NOMO-1 treated with dmso at 0.1 percent for 144 hours (cell line): ENCODE measurements at regions not wholly inside any gene's neighbourhood (a gene's known extent, or its start where the extent isn't known, plus 50 kb on each side); places are given as distances from the start of the nearest gene placed in this dataset.
"Not testable (repeated sequence)": the region's sequence is repeated elsewhere in the genome, so short reads cannot be mapped to it uniquely, and the experiment has no call there.

Source experiments
- DNase-seq: peaks from one replicate; lab custom pipeline; 2025; ENCODE audit not compliant: unreplicated experiment; lab: John Stamatoyannopoulos, UW

GRCh38 chr15:100720406-100720967, 118.1 kb downstream of the ASB7 start:
- no peak for DNase-seq

GRCh38 chr15:100721758-100722550, 119.6 kb downstream of the ASB7 start:
- peak; percentile 80 for DNase-seq

GRCh38 chr15:100722551-100723314, 120.3 kb downstream of the ASB7 start:
- DNase-seq, result no peak

- DNase-seq, result no peak
Observed at GRCh38 chr15:100723315-100723801, 121.0 kb downstream of the ASB7 start.

- no peak for DNase-seq
Observed at GRCh38 chr15:100725121-100726069, 123.0 kb downstream of the ASB7 start.

- DNase-seq, result no peak
Observed at GRCh38 chr15:100726070-100726420, 123.7 kb downstream of the ASB7 start.

GRCh38 chr15:100726421-100727190, 124.2 kb downstream of the ASB7 start:
- DNase-seq, result no peak

GRCh38 chr15:100727291-100727851, 125.0 kb downstream of the ASB7 start:
- no peak for DNase-seq

GRCh38 chr15:100728371-100729201, 126.2 kb downstream of the ASB7 start:
- DNase-seq, result no peak

GRCh38 chr15:100729461-100729860, 127.1 kb downstream of the ASB7 start:
- no peak for DNase-seq

- no peak for DNase-seq
Observed at GRCh38 chr15:100730129-100730528, 127.7 kb downstream of the ASB7 start.

GRCh38 chr15:100730655-100731266, 128.4 kb downstream of the ASB7 start:
- DNase-seq, result no peak

- DNase-seq, result no peak
Observed at GRCh38 chr15:100731267-100732152, 129.1 kb downstream of the ASB7 start.

GRCh38 chr15:100732211-100733055, 130.0 kb downstream of the ASB7 start:
- no peak for DNase-seq

GRCh38 chr15:100733101-100733842, 130.9 kb downstream of the ASB7 start:
- no peak for DNase-seq

- DNase-seq, result not testable (repeated sequence)
Observed at GRCh38 chr15:100733843-100734185, 131.4 kb downstream of the ASB7 start.
